HG02973 (cell line): ENCODE measurements at regions not wholly inside any gene's neighbourhood (a gene's known extent, or its start where the extent isn't known, plus 50 kb on each side); places are given as distances from the start of the nearest gene placed in this dataset.
"Not testable (repeated sequence)": the region's sequence is repeated elsewhere in the genome, so short reads cannot be mapped to it uniquely, and the experiment has no call there.

ENCODE experiments used
- ATAC-seq: cut with Tn5 transposase; IDR thresholded peaks from one replicate; pipeline ENCODE4 v1.9.1; 2021; ENCODE audit warnings: moderate library complexity; ENCODE audit not compliant: unreplicated experiment

GRCh38 chr15:20292422-20293005 lies 249.1 kb downstream of the GOLGA6L6 start:
- not testable (repeated sequence) for ATAC-seq

- not testable (repeated sequence) for ATAC-seq
Measured at GRCh38 chr15:20291616-20292015, 250.0 kb downstream of the GOLGA6L6 start.

GRCh38 chr15:20290606-20291005 lies 251.0 kb downstream of the GOLGA6L6 start:
- not testable (repeated sequence) for ATAC-seq

GRCh38 chr15:20289538-20290103 lies 252.0 kb downstream of the GOLGA6L6 start:
- not testable (repeated sequence) for ATAC-seq

GRCh38 chr15:20288800-20289537 lies 252.6 kb downstream of the GOLGA6L6 start:
- ATAC-seq = not testable (repeated sequence)

- not testable (repeated sequence) for ATAC-seq
Measured at GRCh38 chr15:20286559-20286958, 255.0 kb downstream of the GOLGA6L6 start.

- ATAC-seq = not testable (repeated sequence)
Measured at GRCh38 chr15:20285696-20286300, 255.8 kb downstream of the GOLGA6L6 start.

GRCh38 chr15:20284891-20285535 lies 256.6 kb downstream of the GOLGA6L6 start:
- ATAC-seq = not testable (repeated sequence)

- ATAC-seq = not testable (repeated sequence)
Measured at GRCh38 chr15:20283651-20284050, 257.9 kb downstream of the GOLGA6L6 start.

GRCh38 chr15:20282491-20282943 lies 259.1 kb downstream of the GOLGA6L6 start:
- not testable (repeated sequence) for ATAC-seq

- ATAC-seq = not testable (repeated sequence)
Measured at GRCh38 chr15:20281567-20282275, 259.9 kb downstream of the GOLGA6L6 start.

- ATAC-seq = no peak
Measured at GRCh38 chr15:20280933-20281463, 260.6 kb downstream of the GOLGA6L6 start.

GRCh38 chr15:20280141-20280932 lies 261.3 kb downstream of the GOLGA6L6 start:
- ATAC-seq = not testable (repeated sequence)

GRCh38 chr15:20279056-20279455 lies 262.5 kb downstream of the GOLGA6L6 start:
- not testable (repeated sequence) for ATAC-seq

- ATAC-seq = not testable (repeated sequence)
Measured at GRCh38 chr15:20278376-20278775, 263.2 kb downstream of the GOLGA6L6 start.

- ATAC-seq = not testable (repeated sequence)
Measured at GRCh38 chr15:20277451-20277850, 264.1 kb downstream of the GOLGA6L6 start.

GRCh38 chr15:20276312-20277114 lies 265.1 kb downstream of the GOLGA6L6 start:
- ATAC-seq = not testable (repeated sequence)

GRCh38 chr15:20275373-20275967 lies 266.1 kb downstream of the GOLGA6L6 start:
- ATAC-seq = not testable (repeated sequence)
